Loucy (cell line): ENCODE measurements at regions not wholly inside any gene's neighbourhood (a gene's known extent, or its start where the extent isn't known, plus 50 kb on each side); places are given as distances from the start of the nearest gene placed in this dataset.

ENCODE experiments used
- H2AFZ ChIP-seq: fragments of 200-600 bp; sonication (generic); 2 replicates; pipeline ENCODE4 v1.6.0; 2016; ENCODE audit warnings: antibody characterized with exemption, mild to moderate bottlenecking, low read length, moderate library complexity
- H3F3A ChIP-seq: fragments of 200-600 bp; 2 replicates; pipeline ENCODE4 v1.6.0; 2016; ENCODE audit warnings: antibody characterized with exemption, low read depth, mild to moderate bottlenecking
- H3K27me3 ChIP-seq: fragments of 200-600 bp; sonication (generic); 2 replicates; pipeline ENCODE4 v1.6.1; 2014; ENCODE audit warnings: low read length, mild to moderate bottlenecking; ENCODE audit not compliant: insufficient read depth, poor library complexity, severe bottlenecking
- H3K36me3 ChIP-seq: fragments of 200-600 bp; sonication (generic); 2 replicates; pipeline ENCODE4 v1.6.1; 2016; ENCODE audit warnings: low read length; ENCODE audit not compliant: insufficient read depth
- H3K4me1 ChIP-seq: fragments of 200-600 bp; sonication (generic); 2 replicates; pipeline ENCODE4 v1.5.1; 2014; ENCODE audit warnings: low read length, mild to moderate bottlenecking; ENCODE audit not compliant: insufficient read depth, poor library complexity, severe bottlenecking
- H3K4me2 ChIP-seq: fragments of 200-600 bp; sonication (generic); 2 replicates; pipeline ENCODE4 v1.6.0; 2014; ENCODE audit warnings: antibody characterized with exemption, low read length, low read depth, mild to moderate bottlenecking; ENCODE audit not compliant: poor library complexity, severe bottlenecking
- H3K4me3 ChIP-seq: fragments of 200-600 bp; sonication (generic); 2 replicates; pipeline ENCODE4 v1.5.1; 2014; ENCODE audit warnings: low read length, mild to moderate bottlenecking, mixed read lengths; ENCODE audit not compliant: poor library complexity, severe bottlenecking
- H3K79me2 ChIP-seq: fragments of 200-600 bp; sonication (generic); 2 replicates; pipeline ENCODE4 v1.6.1; 2014; ENCODE audit warnings: low read length; ENCODE audit not compliant: insufficient read depth
- H3K9ac ChIP-seq: fragments of 200-600 bp; sonication (generic); 2 replicates; pipeline ENCODE4 v1.6.0; 2014; ENCODE audit warnings: mild to moderate bottlenecking, low read depth, low read length, moderate library complexity; ENCODE audit not compliant: poor library complexity, severe bottlenecking
- H3K9me2 ChIP-seq: fragments of 200-600 bp; sonication (generic); replicated peaks from 2 replicates; pipeline ENCODE4 v1.6.1; 2016; ENCODE audit warnings: low read depth, low read length, mixed read lengths
- H3K9me3 ChIP-seq: fragments of 200-600 bp; sonication (generic); 2 replicates; pipeline ENCODE4 v1.6.1; 2014; ENCODE audit warnings: mild to moderate bottlenecking, antibody characterized with exemption, low read length, low read depth; ENCODE audit not compliant: insufficient read depth
- H4K20me1 ChIP-seq: fragments of 200-600 bp; sonication (generic); 2 replicates; pipeline ENCODE4 v1.6.0; 2014; ENCODE audit warnings: antibody characterized with exemption, low read length, mild to moderate bottlenecking; ENCODE audit not compliant: insufficient read depth, poor library complexity, severe bottlenecking
- EZH2phosphoT487 ChIP-seq: fragments of 200-600 bp; IDR thresholded peaks from 2 replicates; pipeline ENCODE4 v1.6.1; 2018; ENCODE audit warnings: antibody characterized with exemption, mild to moderate bottlenecking, moderate library complexity, borderline replicate concordance
- TF ChIP-seq, protein P1 (sequence below): fragments of 200-600 bp; sonication (generic); conservative IDR thresholded peaks from 2 replicates; pipeline ENCODE4 v1.5.1; 2014; ENCODE audit warnings: mild to moderate bottlenecking, antibody characterized with exemption, low read length

DNA sequence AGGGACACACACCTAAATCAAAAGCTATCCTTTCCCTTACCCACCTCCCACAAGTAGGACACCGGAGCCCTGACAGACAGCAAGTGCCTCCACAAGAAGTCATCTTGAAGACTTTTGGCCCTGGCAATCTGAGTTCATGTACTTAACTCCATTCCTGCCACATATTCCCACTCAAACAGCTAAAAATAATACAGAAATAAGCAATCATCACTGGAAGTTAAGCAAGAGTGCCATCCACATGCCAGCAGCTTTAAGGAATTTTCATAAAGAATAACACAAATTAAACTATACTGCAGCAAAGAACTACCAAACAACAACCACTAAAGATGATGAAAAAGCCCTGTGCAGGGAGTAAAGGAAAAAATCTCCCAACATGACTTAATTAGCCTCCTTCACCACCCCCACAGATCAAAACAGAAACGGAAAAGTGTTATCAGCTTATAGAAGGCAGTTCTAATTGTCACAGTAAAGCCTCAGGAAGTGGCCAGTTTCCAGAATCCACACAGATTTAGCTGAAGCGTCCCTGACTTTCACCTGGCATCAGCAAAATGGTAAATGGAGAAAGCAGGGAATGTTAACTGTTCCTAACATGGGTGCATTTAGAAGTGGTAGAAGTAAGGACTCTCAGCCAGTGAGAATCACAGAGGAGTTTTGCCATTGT lies 343.9 kb downstream of the TBC1D4 start:
- Histone ChIP-seq H3K4me2 (no peak overlapping the region), H3K27me3 (no peaks in the 10 kb centered on the region), H2AFZ (no peak overlapping the region), H3K9me3 (0 out of 2 replicates have a peak, but pooled peaks cover 2% of the 10 kb centered on the region), H3K4me3 (no peak overlapping the region), H3K4me1 (no peaks in the 10 kb centered on the region), H4K20me1 (no peaks in the 10 kb centered on the region), H3K79me2 (no peaks in the 10 kb centered on the region), H3K9me2 (no peaks in the 10 kb centered on the region), H3F3A (no peaks in the 10 kb centered on the region), H3K9ac (no peak overlapping the region), H3K36me3 (no peaks in the 10 kb centered on the region)
- TF ChIP-seq, protein P1, sequence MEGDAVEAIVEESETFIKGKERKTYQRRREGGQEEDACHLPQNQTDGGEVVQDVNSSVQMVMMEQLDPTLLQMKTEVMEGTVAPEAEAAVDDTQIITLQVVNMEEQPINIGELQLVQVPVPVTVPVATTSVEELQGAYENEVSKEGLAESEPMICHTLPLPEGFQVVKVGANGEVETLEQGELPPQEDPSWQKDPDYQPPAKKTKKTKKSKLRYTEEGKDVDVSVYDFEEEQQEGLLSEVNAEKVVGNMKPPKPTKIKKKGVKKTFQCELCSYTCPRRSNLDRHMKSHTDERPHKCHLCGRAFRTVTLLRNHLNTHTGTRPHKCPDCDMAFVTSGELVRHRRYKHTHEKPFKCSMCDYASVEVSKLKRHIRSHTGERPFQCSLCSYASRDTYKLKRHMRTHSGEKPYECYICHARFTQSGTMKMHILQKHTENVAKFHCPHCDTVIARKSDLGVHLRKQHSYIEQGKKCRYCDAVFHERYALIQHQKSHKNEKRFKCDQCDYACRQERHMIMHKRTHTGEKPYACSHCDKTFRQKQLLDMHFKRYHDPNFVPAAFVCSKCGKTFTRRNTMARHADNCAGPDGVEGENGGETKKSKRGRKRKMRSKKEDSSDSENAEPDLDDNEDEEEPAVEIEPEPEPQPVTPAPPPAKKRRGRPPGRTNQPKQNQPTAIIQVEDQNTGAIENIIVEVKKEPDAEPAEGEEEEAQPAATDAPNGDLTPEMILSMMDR, result no peak
- TF ChIP-seq EZH2phosphoT487, result no peak

GRCh38 chr13:75136151-75136550 lies 345.8 kb downstream of the TBC1D4 start:
- Histone ChIP-seq H3K4me1 (no peaks in the 10 kb centered on the region), H3K9me2 (no peaks in the 10 kb centered on the region), H3K79me2 (no peaks in the 10 kb centered on the region), H3K9me3 (0 out of 2 replicates have a peak, but pooled peaks cover 2% of the 10 kb centered on the region), H3K4me2 (no peak overlapping the region), H4K20me1 (no peaks in the 10 kb centered on the region), H2AFZ (no peak overlapping the region), H3F3A (no peaks in the 10 kb centered on the region), H3K27me3 (no peaks in the 10 kb centered on the region), H3K9ac (no peak overlapping the region), H3K4me3 (no peak overlapping the region), H3K36me3 (no peaks in the 10 kb centered on the region)
- TF ChIP-seq, protein P1, result no peak
- no peak for TF ChIP-seq EZH2phosphoT487

GRCh38 chr13:75135325-75135825 lies 346.6 kb downstream of the TBC1D4 start:
- Histone ChIP-seq H3K27me3 (no peaks in the 10 kb centered on the region), H3K9me2 (no peaks in the 10 kb centered on the region), H3K4me3 (no peak overlapping the region), H2AFZ (no peak overlapping the region), H3K9me3 (0 out of 2 replicates have a peak, but pooled peaks cover 2% of the 10 kb centered on the region), H3K4me1 (no peaks in the 10 kb centered on the region), H3F3A (no peaks in the 10 kb centered on the region), H3K36me3 (no peaks in the 10 kb centered on the region), H3K79me2 (no peaks in the 10 kb centered on the region), H4K20me1 (no peaks in the 10 kb centered on the region), H3K9ac (no peak overlapping the region), H3K4me2 (no peak overlapping the region)
- no peak for TF ChIP-seq EZH2phosphoT487
- TF ChIP-seq, protein P1, result no peak
